Esophagus muscularis mucosa (tissue), 4 donors: ENCODE measurements at regions not wholly inside any gene's neighbourhood (a gene's known extent, or its start where the extent isn't known, plus 50 kb on each side); places are given as distances from the start of the nearest gene placed in this dataset.

ENCODE experiments used
- DNase-seq: peaks from one replicate; pipeline ENCODE4 v3.0.0-alpha.2; 2017; ENCODE audit errors: extremely low spot score
- H3K27ac ChIP-seq, 4 donors: fragments of 200-600 bp; sonication (generic); replicated peaks in 1 of 4; 1 replicate in 3 of 4; 2 replicates in 1 of 4; pipeline ENCODE4 v1.5.1; 2016 to 2019; ENCODE audit warnings: mild to moderate bottlenecking in 1 of 4
- H3K27me3 ChIP-seq, 4 donors: fragments of 200-600 bp; sonication (generic); one replicate each; pipeline versions ENCODE4 v1.5.1 to v1.6.0; 2016 to 2019
- H3K36me3 ChIP-seq, 4 donors: fragments of 200-600 bp; sonication (generic); one replicate each; pipeline ENCODE4 v1.5.1; 2016 to 2019
- H3K4me1 ChIP-seq, 4 donors: fragments of 200-600 bp; sonication (generic); one replicate each; pipeline ENCODE4 v1.5.1; 2016 to 2019
- H3K4me3 ChIP-seq, 4 donors: fragments of 200-600 bp; sonication (generic); 1 replicate in 2 of 4; 2 replicates in 2 of 4; pipeline ENCODE4 v1.5.1; 2016 to 2019; ENCODE audit warnings: mild to moderate bottlenecking in 4 of 4, moderate library complexity in 1 of 4
- H3K9me3 ChIP-seq, 4 donors: fragments of 200-600 bp; sonication (generic); 1 replicate in 3 of 4; 2 replicates in 1 of 4; pipeline ENCODE4 v1.5.1; 2016 to 2019
- EP300 ChIP-seq: sonication (generic); formaldehyde crosslinking; IDR thresholded peaks from one replicate; pipeline ENCODE4 v1.6.1; 2017; ENCODE audit warnings: antibody characterized with exemption
- POLR2A ChIP-seq: fragments of 450-650 bp; IDR thresholded peaks from one replicate; pipeline ENCODE4 v1.6.1; 2017; ENCODE audit warnings: antibody characterized with exemption, moderate library complexity, mild to moderate bottlenecking, low read depth
- POLR2AphosphoS5 ChIP-seq, 2 donors: sonication (generic); formaldehyde crosslinking; IDR thresholded peaks; one replicate each; pipeline ENCODE4 v1.6.1; 2017; ENCODE audit warnings: antibody characterized with exemption in 2 of 2
- WGBS: methylation state at CpG from one replicate; pipeline ENCODE4 v1.1.5; 2018; 5-methylcytosine and 5-hydroxymethylcytosine counted together
- intact Hi-C: fragments of 100-400 bp; cut with DNase I; formaldehyde crosslinking; loops from one replicate; pipeline ENCODE4 v1.15.1; 2023
- TF ChIP-seq, protein P1 (sequence below), 3 experiments: fragments of 200-600 bp in 2 of 3; fragments of 450-650 bp in 1 of 3; sonication (generic) in 2 of 3; IDR thresholded peaks; one replicate each; pipeline ENCODE4 v1.5.1; 2017 to 2019; ENCODE audit warnings: antibody characterized with exemption in 3 of 3, mild to moderate bottlenecking in 2 of 3, moderate library complexity in 1 of 3

- intact Hi-C loops, result no loop called here
- no peaks in the 10 kb centered on the region for H3K4me1 ChIP-seq
- H3K4me3 ChIP-seq, result no peak overlapping the region
- WGBS, result 78% methylated on average over 3 of the region's 3 CpGs
- H3K27ac ChIP-seq, result no peak overlapping the region
- H3K27me3 ChIP-seq, result peaks cover 0 to 24% (median 0%) of the 10 kb centered on the region in 4 donors
- H3K36me3 ChIP-seq, result no peaks in the 10 kb centered on the region
- no peak for DNase-seq
- peaks cover 0 to 26% (median 18%) of the 10 kb centered on the region in 4 donors for H3K9me3 ChIP-seq
- TF ChIP-seq EP300 (no peak), POLR2AphosphoS5 (IDR thresholded peaks at IDR 0.05) (no peak), POLR2A (no peak)
- TF ChIP-seq, protein P1, sequence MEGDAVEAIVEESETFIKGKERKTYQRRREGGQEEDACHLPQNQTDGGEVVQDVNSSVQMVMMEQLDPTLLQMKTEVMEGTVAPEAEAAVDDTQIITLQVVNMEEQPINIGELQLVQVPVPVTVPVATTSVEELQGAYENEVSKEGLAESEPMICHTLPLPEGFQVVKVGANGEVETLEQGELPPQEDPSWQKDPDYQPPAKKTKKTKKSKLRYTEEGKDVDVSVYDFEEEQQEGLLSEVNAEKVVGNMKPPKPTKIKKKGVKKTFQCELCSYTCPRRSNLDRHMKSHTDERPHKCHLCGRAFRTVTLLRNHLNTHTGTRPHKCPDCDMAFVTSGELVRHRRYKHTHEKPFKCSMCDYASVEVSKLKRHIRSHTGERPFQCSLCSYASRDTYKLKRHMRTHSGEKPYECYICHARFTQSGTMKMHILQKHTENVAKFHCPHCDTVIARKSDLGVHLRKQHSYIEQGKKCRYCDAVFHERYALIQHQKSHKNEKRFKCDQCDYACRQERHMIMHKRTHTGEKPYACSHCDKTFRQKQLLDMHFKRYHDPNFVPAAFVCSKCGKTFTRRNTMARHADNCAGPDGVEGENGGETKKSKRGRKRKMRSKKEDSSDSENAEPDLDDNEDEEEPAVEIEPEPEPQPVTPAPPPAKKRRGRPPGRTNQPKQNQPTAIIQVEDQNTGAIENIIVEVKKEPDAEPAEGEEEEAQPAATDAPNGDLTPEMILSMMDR (IDR thresholded peaks at IDR 0.05), result no peak
Observed at GRCh38 chr22:48727454-48728058, 1100.1 kb downstream of the BRD1 start.

DNA sequence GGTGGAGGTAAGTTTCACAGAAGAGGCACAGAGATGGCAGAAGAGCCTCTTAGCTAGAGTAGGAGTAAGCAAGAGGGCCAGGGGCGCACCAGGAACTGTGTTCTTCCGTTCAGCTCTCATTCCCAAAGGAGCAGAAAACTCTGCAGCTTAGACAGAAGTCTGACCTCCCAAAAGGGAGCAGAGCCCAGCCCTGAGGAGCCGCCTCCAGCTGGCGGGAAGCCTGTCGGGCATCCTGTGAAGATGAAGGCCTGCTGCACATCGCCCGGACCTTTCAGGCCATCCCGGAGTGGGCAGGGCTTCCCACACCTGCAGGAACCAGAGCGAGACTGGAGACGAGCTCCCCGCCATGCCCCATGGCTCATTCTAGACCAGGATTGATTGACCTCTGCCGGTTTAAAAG lies 1102.8 kb downstream of the BRD1 start:
- no peak for TF ChIP-seq EP300
- TF ChIP-seq POLR2A, result no peak
- TF ChIP-seq POLR2AphosphoS5 (IDR thresholded peaks at IDR 0.05), result no peak
- TF ChIP-seq, protein P1 (IDR thresholded peaks at IDR 0.05), result no peak
- Histone ChIP-seq H3K9me3 (peaks cover 0 to 29% (median 18%) of the 10 kb centered on the region in 4 donors), H3K4me3 (no peak overlapping the region), H3K27ac (no peak overlapping the region), H3K27me3 (peaks cover 0 to 39% (median 0%) of the 10 kb centered on the region in 4 donors), H3K4me1 (no peaks in the 10 kb centered on the region), H3K36me3 (no peaks in the 10 kb centered on the region)
- intact Hi-C loops, result no loop called here
- no peak for DNase-seq
- WGBS, result 75% methylated on average over 12 of the region's 12 CpGs

GRCh38 chr22:48722661-48723060 lies 1105.0 kb downstream of the BRD1 start:
- peaks cover 0 to 55% (median 0%) of the 10 kb centered on the region in 4 donors for H3K27me3 ChIP-seq
- H3K9me3 ChIP-seq, result peaks cover 0 to 24% (median 12%) of the 10 kb centered on the region in 4 donors
- 87% methylated on average over 10 of the region's 10 CpGs for WGBS
- DNase-seq, result no peak
- intact Hi-C loops, result no loop called here
- no peaks in the 10 kb centered on the region for H3K4me1 ChIP-seq
- TF ChIP-seq, protein P1 (IDR thresholded peaks at IDR 0.05), result no peak
- TF ChIP-seq EP300, result no peak
- no peak for TF ChIP-seq POLR2AphosphoS5 (IDR thresholded peaks at IDR 0.05)
- TF ChIP-seq POLR2A, result no peak
- H3K27ac ChIP-seq, result no peak overlapping the region
- H3K36me3 ChIP-seq, result no peaks in the 10 kb centered on the region
- no peak overlapping the region for H3K4me3 ChIP-seq

DNA sequence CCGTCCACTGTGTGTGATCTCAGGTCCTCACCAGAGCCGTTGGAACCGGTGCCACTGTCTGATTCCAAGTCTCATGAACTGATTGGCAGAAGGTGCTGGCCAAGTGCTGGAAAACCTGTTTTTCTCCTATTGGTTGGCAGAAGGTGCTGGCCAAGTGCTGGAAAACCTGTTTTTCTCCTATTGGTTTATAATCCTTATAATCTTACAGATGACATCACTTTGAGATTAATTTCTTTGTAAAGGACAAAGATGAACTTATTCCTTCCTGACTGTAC lies 1106.3 kb downstream of the BRD1 start:
- WGBS, result 65% methylated on average over 3 of the region's 3 CpGs
- H3K4me1 ChIP-seq, result no peaks in the 10 kb centered on the region
- H3K4me3 ChIP-seq, result no peak overlapping the region
- TF ChIP-seq, protein P1 (IDR thresholded peaks at IDR 0.05), result no peak
- TF ChIP-seq EP300 (no peak), POLR2AphosphoS5 (IDR thresholded peaks at IDR 0.05) (no peak), POLR2A (no peak)
- no peak overlapping the region for H3K27ac ChIP-seq
- H3K36me3 ChIP-seq, result no peaks in the 10 kb centered on the region
- no peak for DNase-seq
- peaks cover 0 to 14% (median 3%) of the 10 kb centered on the region in 4 donors for H3K9me3 ChIP-seq
- intact Hi-C loops, result no loop called here
- H3K27me3 ChIP-seq, result peaks cover 0 to 63% (median 0%) of the 10 kb centered on the region in 4 donors
